Transverse colon (tissue), 4 donors: ENCODE measurements at regions not wholly inside any gene's neighbourhood (a gene's known extent, or its start where the extent isn't known, plus 50 kb on each side); places are given as distances from the start of the nearest gene placed in this dataset.

Source experiments
- POLR2AphosphoS5 ChIP-seq, 3 donors: sonication (generic); formaldehyde crosslinking; IDR thresholded peaks; one replicate each; pipeline ENCODE4 v1.6.1; 2016; ENCODE audit warnings: antibody characterized with exemption in 3 of 3
- TF ChIP-seq, protein P1 (sequence below), 5 experiments: fragments of 200-600 bp in 3 of 5; fragments of 450-650 bp in 2 of 5; sonication (generic) in 3 of 5; IDR thresholded peaks; 1 replicate in 2 of 5; 2 replicates in 3 of 5; pipeline ENCODE4 v1.5.1; 2016 to 2017; ENCODE audit warnings: antibody characterized with exemption in 5 of 5, inconsistent platforms in 3 of 5, mild to moderate bottlenecking in 2 of 5, moderate library complexity in 1 of 5

DNA sequence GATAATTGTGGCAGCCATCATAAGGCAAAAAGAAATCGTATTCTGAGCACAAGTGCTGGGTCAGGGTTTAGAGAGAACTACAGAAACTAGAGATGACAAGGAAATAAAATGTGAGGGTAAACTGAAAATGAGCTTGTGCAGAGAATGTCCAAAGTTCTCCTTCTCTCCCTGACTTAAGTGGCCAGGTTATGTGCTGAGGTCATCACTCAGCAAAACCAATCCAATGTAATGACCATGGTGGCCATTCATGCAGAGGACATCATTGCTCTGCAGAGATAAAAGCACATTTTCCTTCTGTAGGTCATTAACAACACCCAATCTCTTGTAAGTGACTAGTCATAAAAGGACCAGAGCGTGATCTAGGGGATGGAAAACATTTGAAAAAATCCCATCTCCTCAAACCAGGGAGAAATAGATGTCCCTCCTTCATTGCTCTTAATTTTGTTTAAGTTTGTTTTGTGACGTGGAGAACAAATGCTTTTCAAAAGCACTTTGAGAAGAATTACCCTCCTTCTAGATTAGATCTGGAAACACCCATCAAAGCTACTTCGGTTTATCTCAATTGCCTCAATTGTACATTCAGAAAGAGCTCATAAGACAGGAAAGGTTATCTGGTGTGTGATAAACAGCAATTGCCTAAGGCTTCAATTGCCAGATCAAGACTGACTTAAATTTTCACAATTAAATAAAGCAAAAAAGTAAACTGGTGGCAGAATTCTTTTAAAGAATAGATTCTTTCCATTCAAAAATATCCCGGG is 173.4 kb downstream of the SERPINI1 start:
- TF ChIP-seq, protein P1, sequence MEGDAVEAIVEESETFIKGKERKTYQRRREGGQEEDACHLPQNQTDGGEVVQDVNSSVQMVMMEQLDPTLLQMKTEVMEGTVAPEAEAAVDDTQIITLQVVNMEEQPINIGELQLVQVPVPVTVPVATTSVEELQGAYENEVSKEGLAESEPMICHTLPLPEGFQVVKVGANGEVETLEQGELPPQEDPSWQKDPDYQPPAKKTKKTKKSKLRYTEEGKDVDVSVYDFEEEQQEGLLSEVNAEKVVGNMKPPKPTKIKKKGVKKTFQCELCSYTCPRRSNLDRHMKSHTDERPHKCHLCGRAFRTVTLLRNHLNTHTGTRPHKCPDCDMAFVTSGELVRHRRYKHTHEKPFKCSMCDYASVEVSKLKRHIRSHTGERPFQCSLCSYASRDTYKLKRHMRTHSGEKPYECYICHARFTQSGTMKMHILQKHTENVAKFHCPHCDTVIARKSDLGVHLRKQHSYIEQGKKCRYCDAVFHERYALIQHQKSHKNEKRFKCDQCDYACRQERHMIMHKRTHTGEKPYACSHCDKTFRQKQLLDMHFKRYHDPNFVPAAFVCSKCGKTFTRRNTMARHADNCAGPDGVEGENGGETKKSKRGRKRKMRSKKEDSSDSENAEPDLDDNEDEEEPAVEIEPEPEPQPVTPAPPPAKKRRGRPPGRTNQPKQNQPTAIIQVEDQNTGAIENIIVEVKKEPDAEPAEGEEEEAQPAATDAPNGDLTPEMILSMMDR (IDR thresholded peaks at IDR 0.05), result no peak
- TF ChIP-seq POLR2AphosphoS5 (IDR thresholded peaks at IDR 0.05), result no peak
